B cell (primary cell): ENCODE measurements at regions not wholly inside any gene's neighbourhood (a gene's known extent, or its start where the extent isn't known, plus 50 kb on each side); places are given as distances from the start of the nearest gene placed in this dataset.

Source experiments
- ATAC-seq: fragments of 200-7000 bp; cut with Tn5 transposase; one replicate; pipeline ENCODE4 v1.10.0; 2021; ENCODE audit warnings: low read depth, mild to moderate bottlenecking, moderate number of reproducible peaks, moderate library complexity
- CTCF ChIA-PET: fragments of 350-600 bp; sonication (Branson Sonifier 250); formaldehyde crosslinking; loops from one replicate; lab custom pipeline; 2021; ENCODE audit warnings: antibody characterized with exemption, inconsistent platforms; lab: Charles Lee
- POLR2A ChIA-PET: fragments of 350-600 bp; sonication (Branson Sonifier 250); formaldehyde crosslinking; loops from one replicate; lab custom pipeline; 2021; ENCODE audit warnings: antibody characterized with exemption; lab: Charles Lee
- DNase-seq: peaks from one replicate; pipeline ENCODE4 v3.0.0; 2013
- H2AFZ ChIP-seq: 2 replicates; pipeline ENCODE4 v1.6.1; 2012; ENCODE audit warnings: mild to moderate bottlenecking, low read depth, low read length; ENCODE audit not compliant: insufficient read depth, poor library complexity, severe bottlenecking
- H3K27ac ChIP-seq, 2 donors: 1 replicate in 1 of 2; 2 replicates in 1 of 2; pipeline ENCODE4 v1.5.1; 2012 to 2013; ENCODE audit warnings: low read length in 2 of 2, mild to moderate bottlenecking in 2 of 2, moderate library complexity in 1 of 2
- H3K27me3 ChIP-seq, 4 experiments: fragments of 200-600 bp in 1 of 4; sonication (generic) in 1 of 4; replicated peaks in 1 of 4; 1 replicate in 2 of 4; 2 replicates in 2 of 4; pipeline versions ENCODE4 v1.6.1 to v1.7.0; 2013 to 2016; ENCODE audit warnings: low read length in 3 of 4, mild to moderate bottlenecking in 2 of 4, mixed read lengths in 1 of 4, moderate library complexity in 1 of 4; ENCODE audit not compliant: insufficient read depth in 4 of 4, control insufficient read depth in 3 of 4; ENCODE audit errors: control extremely low read depth in 1 of 4
- H3K36me3 ChIP-seq, 2 experiments: replicated peaks in 1 of 2; 1 replicate in 1 of 2; 2 replicates in 1 of 2; pipeline versions ENCODE4 v1.6.1 to v1.7.1; 2013; ENCODE audit warnings: low read length in 1 of 2; ENCODE audit not compliant: insufficient read depth in 2 of 2, control insufficient read depth in 1 of 2; ENCODE audit errors: control extremely low read depth in 1 of 2, extremely low read depth in 1 of 2
- H3K4me1 ChIP-seq, 2 donors: fragments of 200-600 bp in 1 of 2; sonication (generic) in 1 of 2; 1 replicate in 1 of 2; 2 replicates in 1 of 2; pipeline versions ENCODE4 v1.5.1 to v1.6.1; 2013 to 2017; ENCODE audit warnings: low read length in 2 of 2; ENCODE audit not compliant: control insufficient read depth in 2 of 2, insufficient read depth in 2 of 2
- H3K4me2 ChIP-seq: replicated peaks from 2 replicates; pipeline ENCODE3; 2012; ENCODE audit warnings: mild to moderate bottlenecking, low read depth, low read length; ENCODE audit not compliant: poor library complexity, severe bottlenecking
- H3K4me3 ChIP-seq, 5 experiments: fragments of 200-600 bp in 1 of 5; sonication (generic) in 1 of 5; 1 replicate in 3 of 5; 2 replicates in 2 of 5; pipeline versions ENCODE4 v1.5.1 to v1.7.0; 2011 to 2016; ENCODE audit warnings: low read length in 4 of 5, mild to moderate bottlenecking in 4 of 5, low read depth in 2 of 5, control low read depth in 1 of 5, moderate library complexity in 1 of 5; ENCODE audit not compliant: insufficient read depth in 1 of 5; ENCODE audit errors: control extremely low read depth in 1 of 5, extremely low read depth in 1 of 5
- H3K79me2 ChIP-seq: fragments of 200-600 bp; sonication (generic); one replicate; pipeline ENCODE4 v1.6.0; 2016; ENCODE audit warnings: low read length; ENCODE audit not compliant: control insufficient read depth, insufficient read depth
- H3K9ac ChIP-seq: fragments of 200-600 bp; sonication (generic); 2 replicates; pipeline ENCODE4 v1.6.1; 2017; ENCODE audit warnings: mild to moderate bottlenecking, low read length, moderate library complexity
- H3K9me3 ChIP-seq, 3 donors: one replicate each; pipeline versions ENCODE4 v1.6.1 to v1.7.1; 2013; ENCODE audit warnings: low read length in 2 of 3; ENCODE audit not compliant: control insufficient read depth in 2 of 3, insufficient read depth in 1 of 3; ENCODE audit errors: control extremely low read depth in 1 of 3
- H4K20me1 ChIP-seq: 2 replicates; pipeline ENCODE4 v1.6.0; 2012; ENCODE audit warnings: mild to moderate bottlenecking, low read length; ENCODE audit not compliant: insufficient read depth, control insufficient read depth, poor library complexity, severe bottlenecking
- H3K27ac Mint-ChIP-seq: one replicate; pipeline ENCODE4 v1.8.0; 2021; ENCODE audit warnings: mixed read lengths
- H3K27me3 Mint-ChIP-seq: one replicate; pipeline ENCODE4 v1.8.0; 2021; ENCODE audit warnings: mixed read lengths
- H3K4me1 Mint-ChIP-seq: one replicate; pipeline ENCODE4 v1.8.0; 2021; ENCODE audit warnings: mixed read lengths
- H3K4me3 Mint-ChIP-seq: one replicate; pipeline ENCODE4 v1.8.0; 2021; ENCODE audit warnings: mixed read lengths
- H3K9me3 Mint-ChIP-seq: one replicate; pipeline ENCODE4 v1.8.0; 2022; ENCODE audit warnings: mixed read lengths; ENCODE audit not compliant: insufficient read depth
- CTCF ChIP-seq: fragments of 200-600 bp; IDR thresholded peaks from one replicate; pipeline ENCODE4 v1.8.0; 2022; ENCODE audit warnings: antibody characterized with exemption, mild to moderate bottlenecking
- EZH2 ChIP-seq: IDR thresholded peaks from 2 replicates; pipeline ENCODE4 v1.6.1; 2012; ENCODE audit warnings: borderline replicate concordance, low read depth, mild to moderate bottlenecking, moderate library complexity, low read length; ENCODE audit not compliant: insufficient read depth, poor library complexity, severe bottlenecking
- WGBS: methylation state at CpG from one replicate; pipeline ENCODE4 v1.1.5; 2013; ENCODE audit warnings: missing lambda C conversion rate; ENCODE audit not compliant: insufficient coverage; 5-methylcytosine and 5-hydroxymethylcytosine counted together
- intact Hi-C: fragments of 100-400 bp; cut with micrococcal nuclease; formaldehyde crosslinking; loops from one replicate; pipeline ENCODE4 v1.10.0; 2022

GRCh38 chr3:117010318-117010717 lies 300.7 kb downstream of the TUSC7 start:
- no peak overlapping the region for H3K4me2 ChIP-seq
- H3K27ac Mint-ChIP-seq: no peak overlapping the region
- H3K4me1 ChIP-seq: no peaks in the 10 kb centered on the region
- ChIA-PET CTCF (interaction anchor here (1.6 kb wide), 1 partner anchor 9 kb away, joined by 3 read pairs; no protein-coding TSS in a partner anchor), POLR2A (no interaction called here)
- H3K4me1 Mint-ChIP-seq: peaks cover 6% of the 10 kb centered on the region
- no peak overlapping the region for H3K27ac ChIP-seq
- H3K9me3 Mint-ChIP-seq: no peaks in the 10 kb centered on the region
- H4K20me1 ChIP-seq: no peaks in the 10 kb centered on the region
- H3K27me3 ChIP-seq: no peaks in the 10 kb centered on the region
- H3K4me3 Mint-ChIP-seq: no peak overlapping the region
- no peaks in the 10 kb centered on the region for H3K79me2 ChIP-seq
- no peak for DNase-seq
- no peaks in the 10 kb centered on the region for H3K27me3 Mint-ChIP-seq
- no peaks in the 10 kb centered on the region for H3K9me3 ChIP-seq
- H3K36me3 ChIP-seq: no peaks in the 10 kb centered on the region
- intact Hi-C loops: no loop called here
- H2AFZ ChIP-seq: no peak overlapping the region
- H3K9ac ChIP-seq: no peak overlapping the region
- no peak overlapping the region for H3K4me3 ChIP-seq
- no peak for ATAC-seq
- WGBS: 75% methylated on average over 1 of the region's 1 CpG
- TF ChIP-seq CTCF: no peak
- no peak for TF ChIP-seq EZH2

GRCh38 chr3:117011687-117012250 lies 302.2 kb downstream of the TUSC7 start:
- Mint-ChIP-seq H3K27me3 (no peaks in the 10 kb centered on the region), H3K4me1 (peaks cover 6% of the 10 kb centered on the region), H3K27ac (no peak overlapping the region), H3K4me3 (peak overlapping the region; percentile 30), H3K9me3 (no peaks in the 10 kb centered on the region)
- DNase-seq: no peak
- 23% methylated on average over 4 of the region's 7 CpGs for WGBS
- Histone ChIP-seq H3K4me3 (no peak overlapping the region), H3K9me3 (no peaks in the 10 kb centered on the region), H3K4me2 (peak overlapping the region; percentile 6), H3K9ac (no peak overlapping the region), H3K27me3 (no peaks in the 10 kb centered on the region), H3K36me3 (no peaks in the 10 kb centered on the region), H4K20me1 (no peaks in the 10 kb centered on the region), H2AFZ (peak overlapping the region; percentile 2), H3K79me2 (no peaks in the 10 kb centered on the region), H3K4me1 (no peaks in the 10 kb centered on the region), H3K27ac (no peak overlapping the region)
- ChIA-PET POLR2A (no interaction called here), CTCF (interaction anchor here (1.0 kb wide), 1 partner anchor 12 kb away, joined by 3 read pairs; no protein-coding TSS in a partner anchor)
- ATAC-seq: no peak
- intact Hi-C loops: no loop called here
- TF ChIP-seq CTCF: no peak
- no peak for TF ChIP-seq EZH2
